LNCaP clone FGC (cell line): ENCODE measurements at regions not wholly inside any gene's neighbourhood (a gene's known extent, or its start where the extent isn't known, plus 50 kb on each side); places are given as distances from the start of the nearest gene placed in this dataset.

ENCODE experiments used
- DNase-seq: peaks from one replicate; pipeline ENCODE4 v3.0.0-alpha.2; 2011; ENCODE audit warnings: low read depth
- H3K4me3 ChIP-seq: 2 replicates; pipeline ENCODE4 v1.5.1; 2011; ENCODE audit warnings: mild to moderate bottlenecking, low read depth, low read length, control low read depth
- TF ChIP-seq, protein P1 (sequence below): IDR thresholded peaks from 2 replicates; pipeline ENCODE4 v1.5.1; 2012; ENCODE audit warnings: mild to moderate bottlenecking; ENCODE audit not compliant: control insufficient read depth, insufficient read depth; ENCODE audit errors: extremely low read depth

DNA sequence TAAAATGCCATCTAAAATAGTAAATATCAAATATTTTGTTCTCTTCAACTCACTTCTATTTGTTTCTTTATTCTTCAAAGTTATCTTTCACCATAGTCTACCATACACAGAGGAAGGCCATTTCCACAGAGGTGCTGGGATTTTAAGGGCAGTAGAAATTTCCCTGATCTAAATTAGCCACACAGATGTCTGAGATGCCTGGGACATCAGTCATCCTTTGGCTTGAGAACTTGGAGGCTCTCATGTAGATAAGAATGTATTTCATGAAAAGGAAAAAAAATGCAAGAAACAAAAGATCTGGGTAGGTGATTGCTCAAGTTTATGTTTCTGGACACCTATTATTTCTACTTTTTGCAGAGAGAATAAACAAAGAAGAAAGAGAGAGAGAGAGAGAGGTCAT lies 1008.2 kb downstream of the NLGN4X start:
- H3K4me3 ChIP-seq: no peak overlapping the region
- TF ChIP-seq, protein P1, sequence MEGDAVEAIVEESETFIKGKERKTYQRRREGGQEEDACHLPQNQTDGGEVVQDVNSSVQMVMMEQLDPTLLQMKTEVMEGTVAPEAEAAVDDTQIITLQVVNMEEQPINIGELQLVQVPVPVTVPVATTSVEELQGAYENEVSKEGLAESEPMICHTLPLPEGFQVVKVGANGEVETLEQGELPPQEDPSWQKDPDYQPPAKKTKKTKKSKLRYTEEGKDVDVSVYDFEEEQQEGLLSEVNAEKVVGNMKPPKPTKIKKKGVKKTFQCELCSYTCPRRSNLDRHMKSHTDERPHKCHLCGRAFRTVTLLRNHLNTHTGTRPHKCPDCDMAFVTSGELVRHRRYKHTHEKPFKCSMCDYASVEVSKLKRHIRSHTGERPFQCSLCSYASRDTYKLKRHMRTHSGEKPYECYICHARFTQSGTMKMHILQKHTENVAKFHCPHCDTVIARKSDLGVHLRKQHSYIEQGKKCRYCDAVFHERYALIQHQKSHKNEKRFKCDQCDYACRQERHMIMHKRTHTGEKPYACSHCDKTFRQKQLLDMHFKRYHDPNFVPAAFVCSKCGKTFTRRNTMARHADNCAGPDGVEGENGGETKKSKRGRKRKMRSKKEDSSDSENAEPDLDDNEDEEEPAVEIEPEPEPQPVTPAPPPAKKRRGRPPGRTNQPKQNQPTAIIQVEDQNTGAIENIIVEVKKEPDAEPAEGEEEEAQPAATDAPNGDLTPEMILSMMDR: no peak
- no peak for DNase-seq

DNA sequence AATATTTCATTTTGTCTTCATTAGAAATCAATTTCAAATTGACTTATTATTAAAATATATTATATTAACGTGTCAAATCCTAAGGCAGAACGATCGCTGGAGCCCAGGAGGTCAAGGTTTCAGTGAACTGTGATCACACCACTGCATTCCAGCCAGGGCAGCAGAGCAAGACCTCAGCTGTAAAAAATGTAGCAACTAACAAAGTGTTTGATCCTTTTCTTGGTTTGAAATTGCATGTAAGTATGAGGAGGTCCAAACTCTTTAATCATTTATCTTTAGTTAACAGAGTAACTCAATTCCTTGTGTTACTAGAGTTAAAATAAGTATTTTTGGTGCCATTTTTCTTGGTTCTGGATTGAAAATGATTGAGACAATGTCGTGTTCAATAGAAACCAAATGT lies 1033.9 kb downstream of the NLGN4X start:
- no peak for DNase-seq
- no peak overlapping the region for H3K4me3 ChIP-seq
- TF ChIP-seq, protein P1: no peak

DNA sequence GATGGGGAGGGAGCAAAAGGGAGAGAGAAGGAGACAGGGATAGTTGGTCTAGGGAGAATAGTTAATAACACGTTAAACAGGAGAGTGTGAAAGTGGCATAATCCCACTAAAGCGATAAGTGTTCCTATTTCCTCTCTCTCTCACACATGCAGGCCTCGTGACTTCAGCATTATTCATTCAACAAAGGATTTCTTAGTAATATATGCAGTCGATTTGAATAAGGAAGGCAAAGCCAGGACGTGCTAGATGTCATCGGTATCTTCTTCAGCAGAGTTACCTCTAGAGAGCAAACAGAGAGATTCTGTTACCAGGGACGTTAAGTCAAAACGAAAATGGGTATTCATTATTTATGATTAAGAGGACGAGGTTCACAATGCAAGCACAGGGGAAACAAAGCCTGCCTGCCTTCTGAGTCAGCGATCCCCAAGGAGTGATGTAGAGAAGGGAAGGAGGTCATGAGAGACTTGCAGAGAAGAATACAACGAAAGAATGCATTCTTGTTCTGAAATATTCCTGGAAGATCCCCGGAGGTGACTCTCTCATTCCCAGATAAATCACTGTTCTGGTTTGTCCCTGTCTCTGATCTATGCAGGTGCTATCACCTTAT lies 1048.4 kb downstream of the NLGN4X start:
- TF ChIP-seq, protein P1: no peak

DNA sequence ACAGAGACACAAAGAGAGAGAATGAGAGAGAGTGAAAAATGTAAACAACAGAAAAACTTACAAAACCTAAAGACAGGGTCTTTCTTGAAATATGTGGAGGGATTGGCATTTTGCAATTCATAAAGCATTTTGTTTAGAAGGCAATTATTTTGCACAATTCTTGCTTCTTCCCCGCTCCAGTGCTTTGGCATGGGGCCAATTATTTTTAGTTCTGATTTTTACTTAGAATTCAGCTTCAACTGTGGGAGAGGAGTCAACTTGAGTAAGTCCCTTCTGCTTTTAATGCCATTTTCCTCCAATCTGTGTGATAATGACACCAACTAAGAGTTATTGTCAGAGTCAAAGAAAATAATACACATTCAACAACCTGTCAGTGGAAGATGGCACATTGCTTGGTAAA lies 1051.9 kb downstream of the NLGN4X start:
- DNase-seq: no peak
- H3K4me3 ChIP-seq: no peak overlapping the region
- TF ChIP-seq, protein P1: no peak

More for the DNA sequence above, 1048.4 kb downstream of the NLGN4X start:
- no peak for DNase-seq
- H3K4me3 ChIP-seq: no peak overlapping the region

DNA sequence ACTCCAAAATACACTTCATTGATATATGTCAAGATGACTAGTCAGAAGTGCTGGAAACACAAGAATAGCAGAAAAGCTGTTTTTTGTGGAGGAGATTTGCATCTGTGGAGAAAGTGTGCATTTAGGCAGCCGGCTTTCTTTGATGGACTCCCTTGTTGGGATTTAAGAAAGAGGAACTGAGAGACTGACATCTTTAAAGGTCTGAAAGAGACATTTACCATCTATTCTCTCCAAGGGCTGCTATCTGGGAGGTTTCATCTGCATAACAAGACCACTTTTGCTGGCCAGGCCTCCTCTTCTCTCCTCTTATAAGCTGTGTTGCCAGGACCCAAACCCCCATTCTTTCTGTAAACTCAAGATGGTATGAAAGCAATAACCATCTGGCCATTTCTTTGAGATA lies 1065.0 kb downstream of the NLGN4X start:
- TF ChIP-seq, protein P1: no peak
- DNase-seq: no peak
- H3K4me3 ChIP-seq: no peak overlapping the region

DNA sequence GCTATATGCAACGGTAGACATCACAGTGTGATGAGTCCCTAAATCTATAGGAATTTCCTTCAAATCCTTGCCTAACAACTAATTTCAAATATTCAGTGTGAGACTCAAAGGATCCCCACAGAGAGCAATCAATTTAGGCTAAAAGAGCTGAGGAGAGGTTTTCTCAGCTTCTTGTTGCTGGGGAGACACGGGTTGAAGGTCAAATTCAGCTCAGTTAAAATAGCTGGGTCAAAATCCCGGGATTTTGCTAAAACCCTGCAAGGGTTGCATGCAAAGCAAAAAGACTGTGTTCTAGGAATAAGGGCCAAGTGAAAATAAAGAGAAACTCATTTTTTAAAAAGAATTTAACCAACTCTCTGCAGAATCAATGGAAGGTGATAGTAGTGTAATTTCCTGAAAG lies 1073.4 kb downstream of the NLGN4X start:
- TF ChIP-seq, protein P1: no peak
- no peak overlapping the region for H3K4me3 ChIP-seq
- DNase-seq: no peak

DNA sequence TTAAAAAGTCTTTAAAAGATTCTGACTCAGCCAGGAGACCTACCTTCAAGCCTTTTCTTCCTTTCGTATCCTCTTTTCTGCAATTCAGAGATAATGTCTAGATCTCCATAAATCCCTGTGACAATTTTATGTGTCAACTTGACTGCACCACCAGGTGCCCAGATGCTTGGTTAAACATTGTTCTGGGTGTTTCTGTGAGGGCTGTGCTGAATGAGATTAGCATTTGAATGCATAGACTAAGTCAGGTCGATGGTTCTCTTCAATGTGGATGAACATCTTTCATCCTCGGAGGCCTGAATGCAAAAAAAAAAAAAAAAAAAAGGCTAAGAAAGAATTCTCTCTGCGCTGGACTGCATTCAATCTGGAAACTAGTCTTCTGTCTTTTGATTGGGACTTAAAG lies 1082.7 kb downstream of the NLGN4X start:
- no peak for DNase-seq
- H3K4me3 ChIP-seq: no peak overlapping the region
- TF ChIP-seq, protein P1: no peak
